Neural cell (in vitro differentiated cells): ENCODE measurements at regions not wholly inside any gene's neighbourhood (a gene's known extent, or its start where the extent isn't known, plus 50 kb on each side); places are given as distances from the start of the nearest gene placed in this dataset.

Source experiments
- H2AFZ ChIP-seq: fragments of 200-600, 300-800 bp; sonication (generic), shearing (Covaris generic); 2 replicates; pipeline ENCODE4 v1.6.0; 2014; ENCODE audit warnings: low read depth, mild to moderate bottlenecking, antibody characterized with exemption, low read length, moderate library complexity
- H3F3A ChIP-seq: fragments of 200-600 bp; shearing (Covaris generic); 2 replicates; pipeline ENCODE4 v1.6.1; 2016; ENCODE audit warnings: mild to moderate bottlenecking, moderate library complexity, mixed read lengths, antibody characterized with exemption, low read length; ENCODE audit not compliant: insufficient read depth, poor library complexity, severe bottlenecking
- H3K27ac ChIP-seq: fragments of 200-600, 300-800 bp; sonication (generic), shearing (Covaris generic); 2 replicates; pipeline ENCODE4 v1.5.1; 2014; ENCODE audit warnings: mild to moderate bottlenecking, low read length, moderate library complexity
- H3K27me3 ChIP-seq: fragments of 300-800, 200-600 bp; sonication (generic), shearing (Covaris generic); 2 replicates; pipeline ENCODE4 v1.6.0; 2014; ENCODE audit warnings: mild to moderate bottlenecking, low read depth, low read length, moderate library complexity; ENCODE audit not compliant: insufficient read depth
- H3K36me3 ChIP-seq: fragments of 300-800, 200-600 bp; sonication (generic), shearing (Covaris generic); 2 replicates; pipeline ENCODE4 v1.5.1; 2014; ENCODE audit warnings: mild to moderate bottlenecking, antibody characterized with exemption, low read length, moderate library complexity; ENCODE audit not compliant: insufficient read depth
- H3K4me2 ChIP-seq: fragments of 300-800, 200-600 bp; sonication (generic), shearing (Covaris generic); 2 replicates; pipeline ENCODE4 v1.6.0; 2014; ENCODE audit warnings: mild to moderate bottlenecking, low read length
- H3K4me3 ChIP-seq: fragments of 300-800, 200-600 bp; sonication (generic), shearing (Covaris generic); 2 replicates; pipeline ENCODE4 v1.5.1; 2014; ENCODE audit warnings: mild to moderate bottlenecking, low read length, moderate library complexity
- H3K79me2 ChIP-seq: fragments of 200-600 bp; shearing (Covaris generic); replicated peaks from 2 replicates; pipeline ENCODE4 v1.6.0; 2014; ENCODE audit warnings: mild to moderate bottlenecking, low read length, moderate library complexity; ENCODE audit not compliant: insufficient read depth
- H3K9ac ChIP-seq: fragments of 300-800, 200-600 bp; sonication (generic), shearing (Covaris generic); 2 replicates; pipeline ENCODE4 v1.6.1; 2016; ENCODE audit warnings: mild to moderate bottlenecking, low read length, mixed read lengths
- H3K9me2 ChIP-seq: fragments of 200-600 bp; shearing (Covaris generic); 2 replicates; pipeline ENCODE4 v1.6.1; 2016; ENCODE audit warnings: mild to moderate bottlenecking, low read length, mixed read lengths; ENCODE audit not compliant: insufficient read depth
- H3K9me3 ChIP-seq: fragments of 200-600, 300-800 bp; sonication (generic), shearing (Covaris generic); 2 replicates; pipeline ENCODE4 v1.6.1; 2016; ENCODE audit warnings: mild to moderate bottlenecking, mixed run types, low read length, moderate library complexity, mixed read lengths
- H4K20me1 ChIP-seq: fragments of 200-600 bp; shearing (Covaris generic); 2 replicates; pipeline ENCODE4 v1.6.1; 2016; ENCODE audit warnings: mild to moderate bottlenecking, mixed run types; ENCODE audit not compliant: insufficient read depth
- CTCF ChIP-seq: fragments of 450-650 bp; IDR thresholded peaks from 2 replicates; pipeline ENCODE4 v1.5.1; 2014; ENCODE audit warnings: antibody characterized with exemption, mild to moderate bottlenecking, moderate library complexity; ENCODE audit not compliant: poor library complexity, severe bottlenecking
- EP300 ChIP-seq: fragments of 450-650 bp; conservative IDR thresholded peaks from 2 replicates; pipeline ENCODE4 v1.6.1; 2014; ENCODE audit warnings: antibody characterized with exemption, mild to moderate bottlenecking, moderate library complexity; ENCODE audit not compliant: poor library complexity, severe bottlenecking
- EZH2 ChIP-seq: fragments of 200-600, 300-800 bp; shearing (Covaris generic), sonication (generic); IDR thresholded peaks from 2 replicates; pipeline ENCODE4 v1.6.1; 2014; ENCODE audit warnings: antibody characterized with exemption, low read length, borderline replicate concordance, mild to moderate bottlenecking; ENCODE audit not compliant: insufficient read depth, poor library complexity, severe bottlenecking
- MXI1 ChIP-seq: fragments of 450-650 bp; conservative IDR thresholded peaks from 2 replicates; pipeline ENCODE4 v1.6.1; 2014; ENCODE audit warnings: antibody characterized with exemption, mild to moderate bottlenecking; ENCODE audit not compliant: poor library complexity, severe bottlenecking
- POLR2AphosphoS5 ChIP-seq: IDR thresholded peaks from 2 replicates; pipeline ENCODE4 v1.6.1; 2012
- RAD21 ChIP-seq: fragments of 450-650 bp; conservative IDR thresholded peaks from 2 replicates; pipeline ENCODE4 v1.6.1; 2014; ENCODE audit warnings: antibody characterized with exemption, mild to moderate bottlenecking, moderate library complexity
- REST ChIP-seq: IDR thresholded peaks from 2 replicates; pipeline ENCODE4 v1.6.1; 2012; ENCODE audit warnings: borderline replicate concordance
- SMC3 ChIP-seq: fragments of 450-650 bp; conservative IDR thresholded peaks from 2 replicates; pipeline ENCODE4 v1.6.1; 2014; ENCODE audit warnings: antibody characterized with exemption, mild to moderate bottlenecking, moderate library complexity; ENCODE audit not compliant: poor library complexity
- TAF1 ChIP-seq: IDR thresholded peaks from 2 replicates; pipeline ENCODE4 v1.6.1; 2012; ENCODE audit warnings: low read depth

GRCh38 chr12:3352230-3352629, 138.8 kb upstream of the PRMT8 start:
- no peak for TF ChIP-seq MXI1
- no peak for TF ChIP-seq REST
- TF ChIP-seq RAD21: no peak
- no peak for TF ChIP-seq EP300
- TF ChIP-seq TAF1: no peak
- no peak for TF ChIP-seq POLR2AphosphoS5
- no peak for TF ChIP-seq SMC3
- TF ChIP-seq CTCF: no peak
- no peak for TF ChIP-seq EZH2

DNA sequence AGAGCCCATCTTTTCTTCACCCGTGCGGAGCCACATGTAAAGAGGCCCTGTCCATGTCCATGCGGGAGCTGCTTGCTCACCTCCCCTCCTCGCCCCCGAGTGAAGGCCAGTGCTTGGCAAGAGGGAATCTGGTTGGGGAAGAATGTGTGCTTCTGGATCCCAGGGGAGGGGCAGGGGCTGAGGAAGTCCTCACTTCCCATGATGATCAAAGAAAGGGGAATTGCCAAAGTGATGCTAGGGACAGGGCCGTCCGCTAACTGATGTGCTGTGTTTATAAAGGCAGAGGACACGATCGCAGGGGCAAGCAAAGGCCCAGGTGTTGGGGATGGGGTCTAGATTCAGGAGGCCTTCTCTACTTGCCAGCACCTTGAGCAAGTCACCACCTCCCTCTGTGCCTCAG, 137.4 kb upstream of the PRMT8 start:
- Histone ChIP-seq H3K79me2 (no peaks in the 10 kb centered on the region), H3K36me3 (no peaks in the 10 kb centered on the region), H2AFZ (no peak overlapping the region), H3F3A (no peaks in the 10 kb centered on the region), H3K9ac (no peak overlapping the region), H4K20me1 (no peaks in the 10 kb centered on the region), H3K9me2 (no peaks in the 10 kb centered on the region), H3K27ac (no peak overlapping the region), H3K4me3 (no peak overlapping the region), H3K4me2 (no peak overlapping the region), H3K27me3 (no peaks in the 10 kb centered on the region), H3K9me3 (no peaks in the 10 kb centered on the region)
- TF ChIP-seq POLR2AphosphoS5 (no peak), TAF1 (no peak), CTCF (no peak), SMC3 (no peak), EZH2 (no peak), MXI1 (no peak), REST (no peak), EP300 (no peak), RAD21 (no peak)

More at GRCh38 chr12:3352230-3352629, 138.8 kb upstream of the PRMT8 start:
- Histone ChIP-seq H3K36me3 (no peaks in the 10 kb centered on the region), H3K9me2 (no peaks in the 10 kb centered on the region), H3F3A (no peaks in the 10 kb centered on the region), H3K9ac (no peak overlapping the region), H3K4me2 (no peak overlapping the region), H3K27me3 (no peaks in the 10 kb centered on the region), H3K9me3 (no peaks in the 10 kb centered on the region), H2AFZ (no peak overlapping the region), H3K79me2 (no peaks in the 10 kb centered on the region), H3K4me3 (no peak overlapping the region), H4K20me1 (no peaks in the 10 kb centered on the region), H3K27ac (no peak overlapping the region)
